ENCODE measurements at regions not wholly inside any gene's neighbourhood (a gene's known extent, or its start where the extent isn't known, plus 50 kb on each side); places are given as distances from the start of the nearest gene placed in this dataset.
"Not testable (repeated sequence)": the region's sequence is repeated elsewhere in the genome, so short reads cannot be mapped to it uniquely, and the experiment has no call there.

DNA sequence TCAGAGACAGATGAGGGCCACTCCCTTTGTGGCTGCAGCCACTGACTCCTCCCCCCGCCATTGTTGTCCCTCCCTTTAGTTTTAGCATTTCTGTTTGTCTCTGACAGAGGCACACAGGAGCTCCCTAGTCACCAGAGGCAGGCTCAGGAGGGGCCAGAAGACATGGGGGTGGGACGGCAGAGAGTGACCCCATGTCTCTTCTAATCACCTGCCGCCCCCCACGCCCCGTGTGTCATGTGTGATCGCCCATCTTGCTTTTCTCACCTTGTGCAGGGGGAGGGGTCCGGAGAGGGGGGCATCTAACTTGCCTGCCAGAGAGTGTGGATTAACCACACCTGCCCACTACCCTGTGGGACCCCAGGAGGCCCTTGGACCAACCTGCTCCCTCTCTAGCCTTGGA, 246.7 kb upstream of the TP53TG3C start:
- not testable (repeated sequence) for H3K4me3 ChIP-seq (replicated peaks in 1 of 2; ENCODE audit: low read depth in 2 of 2, low read length in 2 of 2); DNase-seq (ENCODE audit: low read depth in 2 of 2)

- not testable (repeated sequence) for DNase-seq (ENCODE audit: low read depth in 2 of 2); H3K4me3 ChIP-seq (replicated peaks in 1 of 2; ENCODE audit: low read depth in 2 of 2, low read length in 2 of 2)
These were observed 247.9 kb upstream of the TP53TG3C start for GRCh38 chr16:32946041-32946560.

- DNase-seq (ENCODE audit: low read depth in 2 of 2); H3K4me3 ChIP-seq (replicated peaks in 1 of 2; ENCODE audit: low read depth in 2 of 2, low read length in 2 of 2): not testable (repeated sequence)
These were observed 248.7 kb upstream of the TP53TG3C start for GRCh38 chr16:32945311-32945710.

GRCh38 chr16:32939845-32940244, 254.2 kb upstream of the TP53TG3C start:
- not testable (repeated sequence) for H3K4me3 ChIP-seq (replicated peaks in 1 of 2; ENCODE audit: low read depth in 2 of 2, low read length in 2 of 2); DNase-seq (ENCODE audit: low read depth in 2 of 2)

DNA sequence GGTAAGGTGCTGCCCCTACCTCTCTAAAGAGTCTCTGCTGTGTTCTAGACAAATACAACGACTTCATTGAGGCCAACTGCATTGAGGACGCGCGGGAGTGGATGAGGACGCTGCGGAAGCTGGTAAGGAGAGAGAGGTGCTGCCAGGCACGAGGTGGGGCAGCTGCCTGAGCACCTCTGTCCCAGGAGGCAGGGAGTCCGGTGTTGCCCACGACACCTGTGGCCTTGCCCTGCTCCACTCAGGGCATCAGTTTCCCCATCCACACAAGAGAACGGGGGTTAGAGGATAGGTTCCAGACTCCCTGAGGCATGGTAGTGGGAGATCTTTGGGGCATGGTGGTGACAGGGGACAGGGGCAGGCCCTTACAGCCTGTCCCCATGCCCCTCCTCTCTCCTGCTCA, 256.1 kb upstream of the TP53TG3C start:
- H3K4me3 ChIP-seq (replicated peaks in 1 of 2; ENCODE audit: low read depth in 2 of 2, low read length in 2 of 2); DNase-seq (ENCODE audit: low read depth in 2 of 2): not testable (repeated sequence)

GRCh38 chr16:32932240-32933040, 256.5 kb upstream of the TP53TG3 start:
- DNase-seq (ENCODE audit: low read depth in 2 of 2), result not testable (repeated sequence)

DNA sequence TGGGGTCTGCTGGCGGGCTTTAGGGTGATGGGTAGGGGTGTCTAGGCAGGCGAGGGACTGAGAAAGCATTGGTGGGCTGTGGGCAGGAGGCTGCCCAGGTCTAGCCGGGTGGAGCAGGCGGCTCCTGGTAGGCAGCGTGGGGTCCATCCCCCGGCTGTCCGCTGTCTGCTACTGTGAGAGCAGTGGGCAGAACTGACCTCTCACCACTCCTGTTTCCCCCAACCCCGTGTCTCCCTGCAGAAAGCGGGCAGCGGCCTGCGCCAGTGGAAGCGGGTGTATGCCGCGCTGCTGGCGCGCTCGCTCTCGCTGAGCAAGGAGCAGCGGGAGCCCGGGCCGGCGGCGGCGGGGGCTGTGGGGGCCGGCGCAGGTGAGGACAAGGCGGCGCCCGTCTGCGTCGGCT, 249.2 kb upstream of the TP53TG3 start:
- not testable (repeated sequence) for H3K4me3 ChIP-seq (replicated peaks in 1 of 2; ENCODE audit: low read depth in 2 of 2, low read length in 2 of 2); DNase-seq (ENCODE audit: low read depth in 2 of 2)

More at GRCh38 chr16:32932240-32933040, 256.5 kb upstream of the TP53TG3 start:
- H3K4me3 ChIP-seq (replicated peaks in 1 of 2; ENCODE audit: low read depth in 2 of 2, low read length in 2 of 2), result not testable (repeated sequence)

DNA sequence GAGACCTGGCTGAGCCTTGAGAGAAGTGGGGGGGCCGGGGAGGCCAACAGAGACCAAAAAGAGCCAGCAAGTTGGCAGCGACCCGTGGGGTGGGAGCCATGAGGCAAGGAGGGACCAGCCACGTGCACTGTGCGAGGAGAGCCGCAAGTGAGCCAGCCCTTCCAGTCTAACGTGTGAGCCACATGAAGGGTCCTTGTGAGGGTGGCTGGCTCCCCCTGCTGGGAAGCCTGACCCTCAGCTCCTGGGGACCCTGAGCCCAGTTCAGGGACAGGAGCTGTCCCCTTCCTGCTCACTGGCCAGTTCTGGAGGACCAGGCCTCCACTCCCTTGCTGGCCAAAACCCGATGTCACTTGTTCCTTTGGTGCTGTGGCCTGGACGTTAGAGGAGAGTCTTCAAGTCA, 246.6 kb upstream of the TP53TG3 start:
- DNase-seq (ENCODE audit: low read depth in 2 of 2); H3K4me3 ChIP-seq (replicated peaks in 1 of 2; ENCODE audit: low read depth in 2 of 2, low read length in 2 of 2): not testable (repeated sequence)

DNA sequence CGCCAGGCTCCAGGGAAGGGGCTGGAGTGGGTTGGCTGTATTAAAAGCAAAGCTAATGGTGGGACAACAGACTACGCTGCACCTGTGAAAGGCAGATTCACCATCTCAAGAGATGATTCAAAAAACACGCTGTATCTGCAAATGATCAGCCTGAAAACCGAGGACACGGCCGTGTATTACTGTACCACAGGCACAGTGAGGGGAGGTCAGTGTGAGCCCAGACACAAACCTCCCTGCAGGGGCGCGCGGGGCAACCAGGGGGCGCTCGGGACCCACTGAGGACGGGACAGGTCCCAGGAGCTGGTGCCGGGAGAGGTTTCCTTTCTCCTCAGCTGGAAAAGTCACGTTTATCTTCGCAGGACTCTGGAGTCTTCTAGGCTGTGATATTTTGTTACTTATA, 239.4 kb upstream of the TP53TG3 start:
- not testable (repeated sequence) for DNase-seq (ENCODE audit: low read depth in 2 of 2)

DNA sequence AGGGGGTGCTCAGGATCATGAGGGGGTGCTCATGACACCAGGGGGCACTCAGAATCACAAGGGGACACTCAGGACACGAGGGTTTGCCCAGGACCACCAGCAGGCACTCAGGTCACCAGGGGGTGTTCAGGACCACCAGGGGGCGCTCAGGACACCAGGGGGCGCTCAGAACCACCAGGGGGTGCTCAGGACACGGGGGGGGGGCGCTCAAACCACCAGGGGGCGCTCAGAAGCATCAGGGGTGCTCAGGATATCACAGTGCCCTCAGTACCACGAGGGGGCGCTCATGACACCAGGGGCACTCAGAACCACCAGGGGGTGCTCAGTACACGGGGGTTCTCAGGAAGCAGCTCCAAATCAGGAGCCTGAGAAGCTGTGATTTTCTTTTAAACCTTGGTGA, 221.8 kb upstream of the TP53TG3 start:
- peak; percentile 17 for TF ChIP-seq CTCF (IDR thresholded peaks at IDR 0.05; ENCODE audit: low read depth, low read length)
- H3K4me3 ChIP-seq (replicated peaks in 1 of 2; ENCODE audit: low read depth in 2 of 2, low read length in 2 of 2); DNase-seq (ENCODE audit: low read depth in 2 of 2): not testable (repeated sequence)

More for the DNA sequence above, 239.4 kb upstream of the TP53TG3 start:
- not testable (repeated sequence) for H3K4me3 ChIP-seq (replicated peaks in 1 of 2; ENCODE audit: low read depth in 2 of 2, low read length in 2 of 2)

GRCh38 chr16:32885392-32885791, 209.4 kb upstream of the TP53TG3 start:
- not testable (repeated sequence) for H3K4me3 ChIP-seq (replicated peaks in 1 of 2; ENCODE audit: low read depth in 2 of 2, low read length in 2 of 2); DNase-seq (ENCODE audit: low read depth in 2 of 2)

- not testable (repeated sequence) for H3K4me3 ChIP-seq (replicated peaks in 1 of 2; ENCODE audit: low read depth in 2 of 2, low read length in 2 of 2); DNase-seq (ENCODE audit: low read depth in 2 of 2)
These were observed 208.6 kb upstream of the TP53TG3 start for GRCh38 chr16:32884556-32884955.

DNA sequence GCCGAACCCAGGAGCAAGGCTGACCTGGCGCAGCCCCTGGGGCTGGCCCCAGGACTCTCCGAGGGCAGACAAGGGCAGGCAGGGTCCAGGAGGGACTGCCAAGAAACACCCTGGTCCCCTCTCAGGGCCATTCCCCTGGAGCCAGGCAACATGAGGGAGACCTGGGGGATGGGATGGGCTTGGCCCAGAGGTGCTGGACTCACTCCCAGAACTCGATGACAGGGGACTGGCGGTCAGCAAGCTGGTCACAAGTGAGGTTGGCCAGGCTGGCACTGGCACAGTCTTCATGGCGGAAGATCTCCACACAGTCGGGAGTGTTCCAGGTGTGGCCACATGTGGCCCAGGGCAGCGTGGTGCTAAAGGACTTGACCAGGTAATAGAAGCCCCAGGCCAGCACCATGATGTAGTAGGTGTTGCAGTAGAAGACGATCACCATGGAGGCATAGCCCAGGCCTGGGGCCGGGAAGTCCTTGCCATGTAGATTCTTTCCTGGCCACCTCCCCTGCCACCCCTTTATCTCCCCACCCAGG, 206.4 kb upstream of the TP53TG3 start:
- not testable (repeated sequence) for DNase-seq (ENCODE audit: low read depth in 2 of 2); H3K4me3 ChIP-seq (replicated peaks in 1 of 2; ENCODE audit: low read depth in 2 of 2, low read length in 2 of 2)

DNA sequence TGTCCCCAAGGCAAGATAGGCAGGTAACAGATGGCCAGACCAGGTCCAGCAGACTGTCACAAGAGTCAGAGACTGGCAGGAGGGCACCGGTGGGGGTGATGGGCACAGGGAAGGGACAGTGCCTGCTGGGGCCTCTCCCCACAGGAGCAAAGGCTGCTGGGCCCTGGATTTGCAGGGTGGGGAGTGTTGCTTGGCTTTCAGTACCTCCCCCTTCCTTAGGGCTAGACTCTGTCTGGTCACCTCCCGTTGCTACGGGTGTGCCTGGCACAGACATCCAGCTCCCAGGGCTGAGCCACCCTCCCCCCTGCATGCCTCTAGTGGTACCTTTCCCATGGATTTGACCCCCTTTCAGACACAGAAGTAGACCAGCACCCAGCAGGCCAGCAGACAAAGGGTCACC, 205.7 kb upstream of the TP53TG3 start:
- not testable (repeated sequence) for H3K4me3 ChIP-seq (replicated peaks in 1 of 2; ENCODE audit: low read depth in 2 of 2, low read length in 2 of 2); DNase-seq (ENCODE audit: low read depth in 2 of 2)

DNA sequence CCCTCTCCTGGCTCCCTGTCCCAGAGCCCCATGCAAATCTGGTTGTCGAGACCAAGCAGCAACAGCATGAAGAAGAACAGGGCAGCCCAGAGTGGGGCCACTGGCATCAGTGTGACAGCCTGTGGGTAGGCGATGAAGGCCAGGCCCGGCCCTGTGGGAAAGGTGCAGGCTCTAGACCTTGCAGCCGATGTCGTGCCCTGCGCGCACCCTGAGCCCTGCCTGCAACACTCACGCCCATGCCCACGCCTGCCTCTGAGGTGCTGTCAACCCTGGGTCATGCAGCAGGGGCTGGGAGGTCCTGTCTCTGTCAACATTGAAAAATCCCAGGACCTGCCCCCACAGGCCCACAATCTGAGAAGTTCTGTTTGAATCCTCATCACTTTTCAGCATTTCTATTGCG, 204.0 kb upstream of the TP53TG3 start:
- H3K4me3 ChIP-seq (replicated peaks in 1 of 2; ENCODE audit: low read depth in 2 of 2, low read length in 2 of 2); DNase-seq (ENCODE audit: low read depth in 2 of 2): not testable (repeated sequence)

- not testable (repeated sequence) for H3K4me3 ChIP-seq (replicated peaks in 1 of 2; ENCODE audit: low read depth in 2 of 2, low read length in 2 of 2); DNase-seq (ENCODE audit: low read depth in 2 of 2)
These were observed 200.8 kb upstream of the TP53TG3 start for GRCh38 chr16:32876718-32877117.

- not testable (repeated sequence) for H3K4me3 ChIP-seq (replicated peaks in 1 of 2; ENCODE audit: low read depth in 2 of 2, low read length in 2 of 2); DNase-seq (ENCODE audit: low read depth in 2 of 2)
These were observed 197.8 kb upstream of the TP53TG3 start for GRCh38 chr16:32873783-32874182.

GRCh38 chr16:32873120-32873519, 197.2 kb upstream of the TP53TG3 start:
- DNase-seq (ENCODE audit: low read depth in 2 of 2), result not testable (repeated sequence)

More at GRCh38 chr16:32873120-32873519, 197.2 kb upstream of the TP53TG3 start:
- not testable (repeated sequence) for H3K4me3 ChIP-seq (replicated peaks in 1 of 2; ENCODE audit: low read depth in 2 of 2, low read length in 2 of 2)

Data from cardiac fibroblast (primary cell).